C4-2B (cell line): ENCODE measurements at regions not wholly inside any gene's neighbourhood (a gene's known extent, or its start where the extent isn't known, plus 50 kb on each side); places are given as distances from the start of the nearest gene placed in this dataset.

ENCODE experiments used
- H3K27ac ChIP-seq: fragments of 450-650 bp; 2 replicates; pipeline ENCODE4 v1.5.1; 2017
- ZFX ChIP-seq: fragments of 450-650 bp; IDR thresholded peaks from 2 replicates; pipeline ENCODE4 v1.6.1; 2017
- TF ChIP-seq, protein P1 (sequence below): fragments of 450-650 bp; conservative IDR thresholded peaks from 2 replicates; pipeline ENCODE4 v1.5.1; 2017; ENCODE audit warnings: mild to moderate bottlenecking

DNA sequence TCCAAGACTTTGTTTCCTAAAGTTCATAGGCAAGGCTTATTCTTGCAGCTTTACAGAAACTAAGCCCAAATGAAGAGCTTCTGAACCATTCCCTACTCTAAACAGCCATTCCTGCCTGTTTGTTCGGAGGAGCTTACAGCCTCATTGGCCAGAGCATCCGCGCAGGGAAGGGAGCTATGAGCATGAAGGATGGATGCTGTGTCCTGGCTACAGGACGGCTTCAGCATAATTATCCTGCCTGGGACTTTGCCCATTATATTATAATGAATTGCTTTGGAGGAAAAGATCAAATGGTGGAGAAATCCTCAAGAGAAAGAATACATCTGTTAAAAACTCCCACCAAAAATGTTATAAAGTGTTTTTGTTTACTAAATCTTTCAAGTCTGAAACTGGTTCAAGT, 378.2 kb upstream of the BTBD3 start:
- TF ChIP-seq, protein P1, sequence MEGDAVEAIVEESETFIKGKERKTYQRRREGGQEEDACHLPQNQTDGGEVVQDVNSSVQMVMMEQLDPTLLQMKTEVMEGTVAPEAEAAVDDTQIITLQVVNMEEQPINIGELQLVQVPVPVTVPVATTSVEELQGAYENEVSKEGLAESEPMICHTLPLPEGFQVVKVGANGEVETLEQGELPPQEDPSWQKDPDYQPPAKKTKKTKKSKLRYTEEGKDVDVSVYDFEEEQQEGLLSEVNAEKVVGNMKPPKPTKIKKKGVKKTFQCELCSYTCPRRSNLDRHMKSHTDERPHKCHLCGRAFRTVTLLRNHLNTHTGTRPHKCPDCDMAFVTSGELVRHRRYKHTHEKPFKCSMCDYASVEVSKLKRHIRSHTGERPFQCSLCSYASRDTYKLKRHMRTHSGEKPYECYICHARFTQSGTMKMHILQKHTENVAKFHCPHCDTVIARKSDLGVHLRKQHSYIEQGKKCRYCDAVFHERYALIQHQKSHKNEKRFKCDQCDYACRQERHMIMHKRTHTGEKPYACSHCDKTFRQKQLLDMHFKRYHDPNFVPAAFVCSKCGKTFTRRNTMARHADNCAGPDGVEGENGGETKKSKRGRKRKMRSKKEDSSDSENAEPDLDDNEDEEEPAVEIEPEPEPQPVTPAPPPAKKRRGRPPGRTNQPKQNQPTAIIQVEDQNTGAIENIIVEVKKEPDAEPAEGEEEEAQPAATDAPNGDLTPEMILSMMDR, result no peak
- no peak for TF ChIP-seq ZFX
- no peak overlapping the region for H3K27ac ChIP-seq

DNA sequence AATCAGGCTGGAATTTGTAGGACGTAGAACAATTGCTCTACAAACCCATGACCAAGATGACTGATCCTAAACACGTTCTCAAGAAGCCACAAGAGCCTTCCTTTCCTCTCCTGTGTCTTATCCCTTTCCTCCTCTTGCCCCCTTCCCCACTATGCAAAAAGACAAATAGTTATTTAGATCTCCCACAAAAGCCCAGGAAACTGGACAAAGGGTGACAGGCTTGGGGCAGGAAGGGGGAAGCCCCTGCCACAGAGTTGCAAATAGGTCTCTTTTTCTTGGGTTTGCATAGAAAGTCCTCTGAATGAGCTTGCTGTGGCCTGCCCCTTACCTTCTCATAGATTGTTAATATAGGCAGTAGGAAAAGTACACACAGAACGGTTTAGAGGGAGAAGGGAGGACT, 377.1 kb upstream of the BTBD3 start:
- TF ChIP-seq, protein P1, result no peak
- no peak for TF ChIP-seq ZFX
- H3K27ac ChIP-seq, result no peak overlapping the region

DNA sequence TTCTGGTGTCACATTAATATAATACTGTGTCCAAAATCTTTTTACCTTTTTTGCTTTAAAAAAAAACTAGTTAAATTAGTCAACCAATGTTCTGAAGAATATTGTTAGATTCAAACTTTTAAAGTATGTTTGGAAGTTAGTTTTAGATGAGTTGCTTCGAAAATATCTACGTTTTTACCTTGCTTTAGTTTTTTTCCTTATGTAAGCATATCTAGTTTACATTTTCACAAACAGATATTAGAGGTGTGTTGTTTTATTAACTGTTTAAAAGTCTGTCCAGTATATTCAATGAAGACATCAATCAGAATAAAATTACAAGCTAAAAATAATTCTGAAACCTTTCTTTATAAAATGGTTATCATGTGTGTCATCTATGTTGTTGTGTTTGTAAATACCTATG, 375.0 kb upstream of the BTBD3 start:
- H3K27ac ChIP-seq, result no peak overlapping the region
- TF ChIP-seq ZFX, result no peak
- TF ChIP-seq, protein P1, result no peak

DNA sequence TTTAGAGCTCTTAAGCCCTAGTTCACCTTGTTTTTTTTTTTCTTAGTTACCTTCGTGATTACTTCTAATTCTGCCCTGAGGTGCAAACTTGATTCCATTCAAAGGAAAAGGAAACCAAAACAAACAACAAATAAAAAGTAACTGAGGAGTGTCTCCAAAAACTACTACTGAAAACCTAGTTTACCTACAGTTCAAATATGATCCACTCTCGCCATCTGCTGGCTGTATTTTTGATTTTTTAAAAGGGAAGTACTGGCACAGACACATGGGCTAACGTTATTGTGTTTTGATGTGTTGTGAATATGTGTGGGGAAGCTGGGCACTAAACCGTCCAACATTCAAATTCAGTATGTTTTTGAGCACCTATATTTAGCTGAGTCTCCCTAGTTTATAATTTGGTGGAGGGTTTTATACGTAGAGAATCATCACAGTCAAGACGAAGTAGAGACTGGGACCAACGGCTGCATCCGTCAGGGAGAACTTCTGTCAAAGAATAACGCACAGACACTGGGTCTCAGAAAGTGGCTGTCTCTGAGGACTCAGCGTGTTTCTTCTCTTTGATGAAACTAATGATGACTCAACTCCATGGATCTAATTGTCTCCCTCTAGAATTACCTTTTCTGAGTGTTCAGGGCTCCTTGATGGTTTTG, 373.5 kb upstream of the BTBD3 start:
- TF ChIP-seq ZFX, result no peak
- TF ChIP-seq, protein P1, result peak; percentile 69
- no peak overlapping the region; the same call in 1 of the 2 replicates for H3K27ac ChIP-seq

DNA sequence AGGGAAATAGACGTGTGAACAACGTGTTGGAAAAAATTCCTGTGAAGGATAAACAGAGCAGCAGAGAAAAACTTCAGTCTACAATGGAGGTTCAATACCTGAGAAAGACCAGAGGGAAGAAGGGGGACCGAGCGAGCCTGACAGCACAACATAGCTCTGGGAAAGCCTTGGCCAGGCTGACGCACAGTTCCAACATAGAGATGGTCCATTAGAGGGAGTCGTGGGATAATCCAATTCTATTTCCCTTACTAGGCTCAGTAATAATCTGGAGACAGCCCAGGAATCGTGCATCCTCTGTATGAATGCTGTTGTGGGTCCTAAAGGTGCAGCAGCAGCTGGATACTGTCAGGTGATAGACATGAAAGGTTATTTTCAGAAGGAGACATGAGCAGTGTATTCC, 370.8 kb upstream of the BTBD3 start:
- H3K27ac ChIP-seq, result no peak overlapping the region
- TF ChIP-seq ZFX, result no peak
- TF ChIP-seq, protein P1, result no peak

DNA sequence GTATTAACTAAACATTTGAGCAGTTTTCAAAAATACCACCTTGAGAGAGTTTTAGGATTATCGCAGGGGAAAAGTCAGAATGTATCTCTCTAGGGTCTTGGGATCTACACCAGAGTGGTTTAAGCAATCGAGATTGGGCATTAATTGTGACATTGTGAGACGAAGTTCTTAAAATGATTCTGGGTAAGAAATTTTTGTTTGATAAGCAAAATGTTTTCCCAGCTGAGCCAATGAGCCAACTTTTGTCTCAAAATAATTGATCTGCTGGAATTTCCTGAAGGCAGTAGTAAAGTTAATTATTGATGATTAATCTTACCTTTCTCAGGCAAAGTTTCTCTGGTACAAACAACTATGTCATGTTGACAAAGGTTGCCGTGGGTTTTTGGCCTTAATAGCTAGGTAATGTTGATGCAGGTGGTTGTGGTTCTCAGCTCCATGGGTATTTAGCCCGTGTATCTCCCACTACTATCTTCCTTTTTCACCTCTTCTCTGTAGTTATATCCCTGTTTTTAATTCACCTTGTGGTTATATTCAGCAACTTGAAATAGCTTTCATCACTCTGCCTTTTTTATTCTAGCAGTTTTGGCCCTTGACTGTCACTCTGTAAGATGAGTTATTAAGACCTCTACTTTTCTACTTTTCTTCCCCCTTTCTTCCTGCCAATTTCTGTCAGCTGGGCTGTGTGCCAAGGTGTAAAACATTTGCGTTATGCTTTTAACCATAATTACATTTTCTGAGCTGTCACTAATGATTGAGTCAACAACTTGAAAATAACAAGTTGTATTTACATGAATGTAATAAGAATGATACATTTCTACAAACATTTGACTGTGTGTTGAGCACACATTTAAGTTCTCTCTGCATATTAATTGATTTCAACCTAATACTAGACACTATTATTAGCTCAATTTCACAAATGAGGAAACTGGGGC, 368.3 kb upstream of the BTBD3 start:
- no peak overlapping the region for H3K27ac ChIP-seq
- TF ChIP-seq, protein P1, result no peak
- no peak for TF ChIP-seq ZFX
